Loucy (cell line): ENCODE measurements at regions not wholly inside any gene's neighbourhood (a gene's known extent, or its start where the extent isn't known, plus 50 kb on each side); places are given as distances from the start of the nearest gene placed in this dataset.

ENCODE experiments used
- H2AFZ ChIP-seq: fragments of 200-600 bp; sonication (generic); 2 replicates; pipeline ENCODE4 v1.6.0; 2016; ENCODE audit warnings: antibody characterized with exemption, mild to moderate bottlenecking, low read length, moderate library complexity
- H3F3A ChIP-seq: fragments of 200-600 bp; 2 replicates; pipeline ENCODE4 v1.6.0; 2016; ENCODE audit warnings: antibody characterized with exemption, low read depth, mild to moderate bottlenecking
- H3K27me3 ChIP-seq: fragments of 200-600 bp; sonication (generic); 2 replicates; pipeline ENCODE4 v1.6.1; 2014; ENCODE audit warnings: low read length, mild to moderate bottlenecking; ENCODE audit not compliant: insufficient read depth, poor library complexity, severe bottlenecking
- H3K36me3 ChIP-seq: fragments of 200-600 bp; sonication (generic); 2 replicates; pipeline ENCODE4 v1.6.1; 2016; ENCODE audit warnings: low read length; ENCODE audit not compliant: insufficient read depth
- H3K4me1 ChIP-seq: fragments of 200-600 bp; sonication (generic); 2 replicates; pipeline ENCODE4 v1.5.1; 2014; ENCODE audit warnings: low read length, mild to moderate bottlenecking; ENCODE audit not compliant: insufficient read depth, poor library complexity, severe bottlenecking
- H3K4me2 ChIP-seq: fragments of 200-600 bp; sonication (generic); 2 replicates; pipeline ENCODE4 v1.6.0; 2014; ENCODE audit warnings: antibody characterized with exemption, low read length, low read depth, mild to moderate bottlenecking; ENCODE audit not compliant: poor library complexity, severe bottlenecking
- H3K4me3 ChIP-seq: fragments of 200-600 bp; sonication (generic); 2 replicates; pipeline ENCODE4 v1.5.1; 2014; ENCODE audit warnings: low read length, mild to moderate bottlenecking, mixed read lengths; ENCODE audit not compliant: poor library complexity, severe bottlenecking
- H3K79me2 ChIP-seq: fragments of 200-600 bp; sonication (generic); 2 replicates; pipeline ENCODE4 v1.6.1; 2014; ENCODE audit warnings: low read length; ENCODE audit not compliant: insufficient read depth
- H3K9ac ChIP-seq: fragments of 200-600 bp; sonication (generic); 2 replicates; pipeline ENCODE4 v1.6.0; 2014; ENCODE audit warnings: mild to moderate bottlenecking, low read depth, low read length, moderate library complexity; ENCODE audit not compliant: poor library complexity, severe bottlenecking
- H3K9me2 ChIP-seq: fragments of 200-600 bp; sonication (generic); replicated peaks from 2 replicates; pipeline ENCODE4 v1.6.1; 2016; ENCODE audit warnings: low read depth, low read length, mixed read lengths
- H3K9me3 ChIP-seq: fragments of 200-600 bp; sonication (generic); 2 replicates; pipeline ENCODE4 v1.6.1; 2014; ENCODE audit warnings: mild to moderate bottlenecking, antibody characterized with exemption, low read length, low read depth; ENCODE audit not compliant: insufficient read depth
- H4K20me1 ChIP-seq: fragments of 200-600 bp; sonication (generic); 2 replicates; pipeline ENCODE4 v1.6.0; 2014; ENCODE audit warnings: antibody characterized with exemption, low read length, mild to moderate bottlenecking; ENCODE audit not compliant: insufficient read depth, poor library complexity, severe bottlenecking
- CTCF ChIP-seq: fragments of 200-600 bp; sonication (generic); conservative IDR thresholded peaks from 2 replicates; pipeline ENCODE4 v1.5.1; 2014; ENCODE audit warnings: mild to moderate bottlenecking, antibody characterized with exemption, low read length
- EZH2phosphoT487 ChIP-seq: fragments of 200-600 bp; IDR thresholded peaks from 2 replicates; pipeline ENCODE4 v1.6.1; 2018; ENCODE audit warnings: antibody characterized with exemption, mild to moderate bottlenecking, moderate library complexity, borderline replicate concordance

- no peak overlapping the region for H3K9ac ChIP-seq
- no peaks in the 10 kb centered on the region for H3K9me2 ChIP-seq
- H3K4me1 ChIP-seq, result no peaks in the 10 kb centered on the region
- H3K79me2 ChIP-seq, result no peaks in the 10 kb centered on the region
- no peaks in the 10 kb centered on the region for H3K36me3 ChIP-seq
- no peaks in the 10 kb centered on the region for H3F3A ChIP-seq
- TF ChIP-seq CTCF, result no peak
- no peak for TF ChIP-seq EZH2phosphoT487
- no peak overlapping the region for H3K4me2 ChIP-seq
- no peaks in the 10 kb centered on the region for H4K20me1 ChIP-seq
- H2AFZ ChIP-seq, result no peak overlapping the region
- no peaks in the 10 kb centered on the region for H3K9me3 ChIP-seq
- H3K4me3 ChIP-seq, result no peak overlapping the region
- H3K27me3 ChIP-seq, result no peaks in the 10 kb centered on the region
Observed at GRCh38 chr10:124278356-124278755, 140.4 kb downstream of the OAT start.

GRCh38 chr10:124273141-124273540 lies 145.6 kb downstream of the OAT start:
- TF ChIP-seq CTCF (no peak), EZH2phosphoT487 (no peak)
- H2AFZ ChIP-seq, result no peak overlapping the region
- no peaks in the 10 kb centered on the region for H3K4me1 ChIP-seq
- H3K4me3 ChIP-seq, result no peak overlapping the region
- H3K27me3 ChIP-seq, result no peaks in the 10 kb centered on the region
- H3K4me2 ChIP-seq, result no peak overlapping the region
- H3K79me2 ChIP-seq, result no peaks in the 10 kb centered on the region
- H3K9me3 ChIP-seq, result peaks cover 6% of the 10 kb centered on the region; the same call in 1 of the 2 replicates
- no peak overlapping the region for H3K9ac ChIP-seq
- H3K9me2 ChIP-seq, result no peaks in the 10 kb centered on the region
- no peaks in the 10 kb centered on the region for H4K20me1 ChIP-seq
- no peaks in the 10 kb centered on the region for H3K36me3 ChIP-seq
- no peaks in the 10 kb centered on the region for H3F3A ChIP-seq

- no peaks in the 10 kb centered on the region for H3K36me3 ChIP-seq
- H2AFZ ChIP-seq, result no peak overlapping the region
- no peaks in the 10 kb centered on the region for H4K20me1 ChIP-seq
- no peaks in the 10 kb centered on the region for H3K27me3 ChIP-seq
- no peak for TF ChIP-seq CTCF
- TF ChIP-seq EZH2phosphoT487, result no peak
- no peaks in the 10 kb centered on the region for H3K9me2 ChIP-seq
- no peaks in the 10 kb centered on the region for H3K4me1 ChIP-seq
- no peak overlapping the region for H3K9ac ChIP-seq
- H3K4me3 ChIP-seq, result no peak overlapping the region
- H3K79me2 ChIP-seq, result no peaks in the 10 kb centered on the region
- no peak overlapping the region for H3K4me2 ChIP-seq
- H3F3A ChIP-seq, result no peaks in the 10 kb centered on the region
- peaks cover 6% of the 10 kb centered on the region; the same call in 1 of the 2 replicates for H3K9me3 ChIP-seq
Observed at GRCh38 chr10:124271676-124272075, 147.0 kb downstream of the OAT start.
